ENCODE measurements at regions not wholly inside any gene's neighbourhood (a gene's known extent, or its start where the extent isn't known, plus 50 kb on each side); places are given as distances from the start of the nearest gene placed in this dataset.

DNA sequence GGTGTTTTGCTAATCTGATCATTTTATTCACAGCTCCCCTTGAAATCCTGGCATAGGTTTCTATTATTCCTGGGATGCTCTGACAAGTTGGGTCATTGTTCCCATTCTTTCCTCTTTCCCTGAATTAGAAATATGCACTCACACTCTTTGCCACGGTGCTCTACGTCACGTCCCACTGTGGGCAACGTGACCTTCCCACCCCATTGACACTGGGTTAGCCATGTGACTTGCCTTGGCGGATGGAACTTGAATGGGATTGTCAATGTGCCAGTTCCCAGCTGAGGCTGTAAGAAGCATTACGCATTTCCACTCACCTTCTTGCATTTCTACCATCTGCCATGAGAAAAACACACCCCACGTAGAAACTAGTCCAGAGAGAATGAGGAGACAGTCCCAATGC is 492.4 kb downstream of the SHISA9 start:
- DNase-seq (ENCODE audit: low spot score) (no peak), FAIRE-seq (no peak)

DNA sequence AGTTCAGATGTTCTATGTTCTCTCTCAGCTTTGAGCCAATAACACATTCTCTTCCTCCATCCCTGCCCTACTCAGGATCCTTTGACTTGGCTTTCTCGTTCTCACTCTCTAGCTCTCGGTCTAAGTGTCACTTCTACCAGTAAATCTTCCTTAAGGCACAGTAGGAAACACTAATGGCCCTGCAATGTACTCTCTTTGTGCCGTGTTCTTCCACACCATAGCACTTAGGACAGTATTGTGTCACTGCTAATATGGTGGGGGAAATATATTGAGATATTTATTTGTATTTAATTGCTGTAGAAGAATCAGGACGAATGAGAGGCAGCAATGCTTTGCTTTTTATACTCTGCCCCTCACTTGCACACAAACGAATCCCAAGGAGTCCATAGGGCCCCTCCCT is 493.1 kb downstream of the SHISA9 start:
- no peak for DNase-seq (ENCODE audit: low spot score)

DNA sequence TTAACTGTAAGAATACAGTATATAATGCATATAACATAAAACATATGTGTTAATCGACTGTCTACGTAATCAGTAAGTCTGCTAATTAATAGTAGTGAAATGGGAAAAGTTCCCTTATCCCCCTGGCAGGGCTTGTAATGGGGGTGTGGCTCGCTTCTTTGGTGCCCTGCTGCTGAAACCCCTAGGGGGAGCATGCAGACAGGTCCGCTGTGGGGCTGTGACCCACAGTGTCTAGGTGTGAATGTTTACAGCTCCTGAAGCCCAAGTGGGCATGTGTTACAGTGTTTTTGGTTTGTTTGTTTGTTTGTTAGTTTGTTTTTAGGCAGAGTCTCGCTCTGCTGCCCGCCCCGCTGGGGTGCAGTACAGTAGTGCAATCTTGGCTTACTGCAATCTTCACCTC is 495.7 kb downstream of the SHISA9 start:
- FAIRE-seq, result no peak
- DNase-seq (ENCODE audit: low spot score), result no peak

More for the DNA sequence above, 493.1 kb downstream of the SHISA9 start:
- no peak for FAIRE-seq

DNA sequence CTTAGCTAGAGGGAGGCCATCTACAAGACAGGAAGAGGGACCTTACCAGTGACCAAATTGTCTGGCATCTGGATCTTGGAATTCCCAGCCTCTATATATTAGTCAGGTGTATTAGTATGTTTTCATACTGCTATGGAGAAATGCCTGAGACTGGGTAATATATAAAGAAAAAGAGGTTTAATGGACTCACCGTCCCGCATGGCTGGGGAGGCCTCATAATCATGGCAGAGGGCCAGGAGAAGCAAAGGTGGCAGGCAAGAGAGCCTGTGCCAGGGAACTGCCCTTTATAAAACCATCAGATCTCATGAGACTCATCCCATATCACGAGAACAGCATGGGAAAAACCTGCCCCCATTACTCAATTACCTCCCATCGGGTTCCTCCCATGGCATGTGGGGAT is 500.2 kb downstream of the SHISA9 start:
- DNase-seq (ENCODE audit: low spot score) (peak; percentile 70), FAIRE-seq (peak; percentile 69)

DNA sequence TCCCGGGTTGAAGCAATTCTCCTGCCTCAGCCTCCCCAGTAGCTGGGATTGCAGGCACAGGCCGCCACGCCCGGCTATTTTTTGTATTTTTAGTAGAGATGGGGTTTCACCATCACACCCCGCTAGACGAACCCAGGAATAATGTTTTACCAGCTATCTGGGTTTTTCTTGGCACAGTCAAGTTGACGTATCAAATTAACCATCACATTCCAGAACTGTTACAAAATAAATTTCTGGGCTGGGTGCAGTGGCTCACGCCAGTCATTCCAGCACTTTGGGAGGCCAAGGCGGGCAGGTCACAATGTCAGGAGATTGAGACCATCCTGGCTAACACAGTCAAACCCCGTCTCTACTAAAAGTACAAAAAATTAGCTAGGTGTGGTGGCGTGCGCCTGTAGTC is 501.2 kb downstream of the SHISA9 start:
- FAIRE-seq, result no peak
- peak; percentile 55 for DNase-seq (ENCODE audit: low spot score)

DNA sequence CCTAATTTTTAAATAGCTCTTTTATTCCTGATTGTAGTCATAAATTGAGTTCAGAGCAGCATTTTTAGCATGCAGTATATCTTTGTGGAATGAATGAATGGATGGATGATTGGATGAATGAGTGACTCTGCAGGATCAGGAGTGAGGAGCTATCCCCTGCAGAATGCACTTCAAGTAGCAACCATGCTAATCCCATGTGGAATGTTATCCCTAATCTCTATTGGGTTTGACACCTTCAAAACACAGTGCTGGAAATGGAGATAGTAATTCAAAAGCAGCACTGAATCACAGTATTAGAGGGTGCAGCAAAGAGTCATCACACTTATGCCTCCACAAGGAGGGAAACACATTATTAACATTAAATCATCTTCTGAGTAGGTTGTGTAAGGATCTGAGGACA is 501.9 kb downstream of the SHISA9 start:
- no peak for FAIRE-seq
- DNase-seq (ENCODE audit: low spot score), result no peak

DNA sequence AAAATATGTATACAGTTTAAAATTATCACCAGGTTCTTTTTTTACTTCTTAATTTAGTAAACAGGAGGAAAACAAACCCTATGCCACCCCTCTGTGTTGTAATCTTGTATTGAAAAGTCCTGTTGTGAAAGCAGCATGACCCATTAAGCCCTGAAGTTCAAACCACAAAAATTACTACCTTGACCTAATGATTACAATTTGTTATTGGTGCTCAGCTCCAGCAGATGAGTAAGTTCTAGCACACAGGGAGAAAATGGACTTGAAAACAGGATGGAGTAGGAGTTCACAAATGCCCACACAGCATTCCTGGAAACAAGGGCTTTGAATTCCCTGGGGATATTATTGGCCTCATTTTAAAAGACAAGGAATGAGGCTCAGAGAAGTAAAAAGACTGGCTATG is 505.8 kb upstream of the ERCC4 start:
- no peak for FAIRE-seq

DNA sequence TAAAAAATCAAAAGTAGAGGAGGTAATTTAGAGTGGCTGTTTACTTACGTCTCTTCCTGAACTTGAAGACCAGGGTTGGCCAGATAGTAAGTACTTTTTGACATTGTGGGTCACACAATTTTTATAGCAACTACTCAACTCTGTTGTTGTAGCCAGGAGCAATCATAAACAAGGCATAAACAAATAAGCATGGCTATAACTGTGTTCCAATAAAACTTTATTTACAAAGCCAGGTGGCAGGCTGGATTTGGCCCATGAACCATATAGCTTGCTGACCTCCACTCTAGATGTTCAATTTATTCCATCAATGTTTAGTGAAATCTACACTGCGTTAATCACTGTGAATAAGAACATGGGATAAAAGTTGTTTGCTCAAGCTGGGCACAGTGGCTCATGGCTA is 500.4 kb upstream of the ERCC4 start:
- DNase-seq (ENCODE audit: low spot score) (no peak), FAIRE-seq (no peak)

More for the DNA sequence above, 505.8 kb upstream of the ERCC4 start:
- peak; percentile 12 for DNase-seq (ENCODE audit: low spot score)

DNA sequence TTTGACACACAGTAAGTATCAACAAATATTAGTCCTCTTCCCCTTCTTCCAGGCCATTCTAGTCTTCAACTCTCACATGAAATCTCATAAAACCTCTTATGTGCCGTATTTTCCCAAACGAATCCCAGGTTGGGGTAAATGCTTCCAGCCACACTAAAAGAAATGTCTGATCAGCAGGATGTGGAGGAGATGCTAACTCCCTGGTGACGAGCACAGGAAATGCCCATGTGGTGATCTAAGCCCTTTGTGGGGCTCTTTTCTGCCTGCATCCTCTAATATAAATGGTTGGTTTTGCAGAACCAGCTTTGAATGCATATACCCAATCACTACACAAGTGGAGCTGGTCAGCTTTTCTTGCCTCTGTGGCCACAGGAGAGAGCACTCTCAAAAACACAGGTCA is 498.2 kb upstream of the ERCC4 start:
- FAIRE-seq (no peak), DNase-seq (ENCODE audit: low spot score) (peak; percentile 56)

DNA sequence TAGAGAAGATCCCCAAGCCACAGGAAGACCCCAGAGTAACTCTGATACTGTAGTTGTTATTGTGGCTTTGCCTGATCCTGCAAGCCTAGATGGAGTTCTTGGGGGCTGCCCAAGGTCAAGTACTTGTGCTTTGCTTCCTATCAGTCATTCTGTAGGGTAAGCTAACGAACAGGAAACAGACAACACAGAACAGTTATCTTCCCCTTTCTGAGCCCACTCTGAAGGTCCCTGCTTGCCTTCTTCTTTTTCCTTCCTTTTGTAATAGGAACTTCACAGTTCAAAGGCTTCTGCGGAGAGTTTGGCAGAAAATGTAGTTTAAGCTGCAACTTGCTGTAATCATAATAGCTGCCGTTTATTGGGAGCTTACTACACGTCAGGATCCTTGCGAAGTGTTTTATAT is 494.1 kb upstream of the ERCC4 start:
- no peak for FAIRE-seq
- DNase-seq (ENCODE audit: low spot score), result no peak

DNA sequence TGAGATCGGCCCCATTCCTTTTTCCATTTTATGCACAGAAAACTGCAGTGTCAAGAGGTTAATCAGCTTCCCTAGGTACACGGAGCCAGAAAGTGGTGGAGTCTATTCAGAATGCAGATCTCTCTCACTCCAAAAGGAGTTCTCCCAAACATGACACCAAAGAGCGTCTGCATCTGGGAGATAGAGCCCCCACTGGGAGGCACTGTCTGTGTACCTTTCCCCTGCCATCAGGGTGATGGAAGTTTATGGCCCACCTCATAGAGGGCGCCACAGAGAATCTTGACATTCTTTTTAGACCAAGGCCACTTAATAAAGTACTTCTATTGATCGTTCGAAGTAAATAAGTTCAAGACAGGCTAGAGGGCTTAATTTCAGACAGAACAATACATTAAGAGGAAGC is 493.7 kb upstream of the ERCC4 start:
- FAIRE-seq (no peak), DNase-seq (ENCODE audit: low spot score) (no peak)

DNA sequence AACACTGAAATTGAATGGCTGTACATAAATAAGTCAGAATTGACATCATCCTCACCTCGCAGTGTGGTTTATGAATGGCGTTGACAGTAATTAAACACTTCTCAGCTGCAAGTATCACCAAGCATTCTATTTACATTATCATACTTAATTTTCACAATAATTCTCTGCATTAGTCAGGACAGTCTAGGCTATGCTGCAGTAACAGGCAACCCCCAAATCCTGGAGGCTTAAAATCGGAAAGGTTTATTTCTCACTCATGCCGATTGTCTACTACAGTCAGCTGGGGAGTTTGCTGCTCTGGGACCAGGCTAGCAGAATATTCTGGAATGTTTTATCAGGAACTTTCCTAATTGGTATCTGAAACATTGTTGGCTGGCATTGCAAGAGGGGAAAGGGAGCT is 493.2 kb upstream of the ERCC4 start:
- DNase-seq (ENCODE audit: low spot score) (no peak), FAIRE-seq (no peak)

DNA sequence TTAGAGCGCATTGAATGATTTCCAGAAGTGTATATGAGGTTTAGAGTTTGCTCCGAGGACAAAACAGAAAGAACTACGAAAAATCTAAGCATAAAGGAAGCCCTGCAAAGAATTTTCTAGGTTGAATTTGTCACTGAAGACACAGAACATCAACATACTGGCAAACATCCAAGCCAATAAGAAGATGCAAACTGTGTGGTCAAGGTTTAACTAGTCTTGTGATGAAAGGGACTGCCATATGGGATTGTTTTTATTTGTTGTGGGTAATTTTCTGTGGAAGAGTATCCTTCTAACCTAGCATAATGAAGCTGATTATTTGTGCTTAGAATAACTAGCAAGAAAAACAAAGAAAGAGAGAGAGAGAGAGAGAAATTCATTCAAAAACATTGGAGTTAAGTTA is 492.0 kb upstream of the ERCC4 start:
- no peak for DNase-seq (ENCODE audit: low spot score)
- no peak for FAIRE-seq

DNA sequence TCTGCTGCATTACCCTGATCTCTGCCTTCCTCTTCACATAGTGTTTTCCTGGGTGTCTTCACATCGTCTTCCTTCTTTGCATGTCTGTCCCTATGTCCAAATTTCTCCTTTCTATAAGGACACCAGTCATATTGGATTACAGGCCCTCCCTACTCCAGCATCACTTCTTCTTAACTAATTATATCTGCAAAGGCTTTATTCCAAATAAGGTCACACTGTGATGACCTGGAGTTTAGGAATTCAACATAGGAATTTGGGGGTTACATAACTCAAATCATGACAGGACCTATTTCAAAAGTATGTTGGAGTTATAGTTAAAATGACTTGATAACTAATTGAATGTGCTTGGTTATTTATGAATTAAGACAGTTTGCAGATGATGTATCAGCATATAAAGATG is 490.5 kb upstream of the ERCC4 start:
- no peak for FAIRE-seq
- peak; percentile 22 for DNase-seq (ENCODE audit: low spot score)

DNA sequence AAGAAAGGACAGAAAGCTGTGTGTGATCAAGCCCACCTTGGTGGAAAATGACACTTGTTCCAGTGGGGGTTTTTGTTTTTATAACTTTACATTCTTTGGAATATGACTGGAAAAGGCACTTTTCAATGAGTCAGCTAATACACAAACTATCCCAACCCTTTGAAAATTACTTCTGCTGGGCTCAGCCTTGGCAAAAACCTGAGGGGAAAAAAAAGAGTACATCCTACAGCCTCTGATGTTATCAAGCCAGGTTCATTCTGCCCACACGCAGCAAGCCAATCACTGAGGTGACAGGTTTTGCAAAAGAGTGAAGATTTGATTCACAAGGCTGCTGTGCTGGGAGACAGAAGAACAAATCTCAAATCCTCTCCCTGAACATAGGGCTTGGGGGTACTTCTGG is 484.5 kb upstream of the ERCC4 start:
- DNase-seq (ENCODE audit: low spot score) (peak; percentile 43), FAIRE-seq (no peak)

DNA sequence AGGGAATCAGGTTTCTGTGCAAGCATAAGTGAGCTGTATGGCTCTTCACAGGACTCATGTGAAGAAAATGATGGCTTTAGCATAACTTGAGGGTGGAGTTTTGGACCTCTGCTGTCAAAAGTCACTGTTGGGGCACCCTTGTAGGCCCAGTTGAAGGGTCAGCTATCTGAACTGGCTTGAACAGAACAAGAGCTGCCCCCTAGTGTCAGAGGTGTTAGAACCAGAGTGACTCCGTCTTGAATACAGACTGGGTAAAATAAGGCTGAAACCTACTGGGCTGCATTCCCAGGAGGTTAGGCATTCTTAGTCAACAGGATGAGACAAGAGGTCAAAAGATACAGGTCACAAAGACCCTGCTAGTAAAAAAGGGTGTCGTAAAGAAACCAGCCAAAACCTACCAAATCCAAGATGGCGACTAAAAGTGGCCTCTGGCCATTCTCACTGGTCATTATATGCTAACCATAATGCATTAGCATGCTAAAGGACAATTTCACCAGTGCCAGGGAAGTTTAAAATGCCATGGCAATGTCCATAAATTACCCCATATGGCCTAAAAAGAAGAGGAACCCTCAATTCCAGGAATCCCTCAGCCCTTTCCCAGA is 484.0 kb upstream of the ERCC4 start:
- peak; percentile 70 for DNase-seq (ENCODE audit: low spot score)
- FAIRE-seq, result no peak

DNA sequence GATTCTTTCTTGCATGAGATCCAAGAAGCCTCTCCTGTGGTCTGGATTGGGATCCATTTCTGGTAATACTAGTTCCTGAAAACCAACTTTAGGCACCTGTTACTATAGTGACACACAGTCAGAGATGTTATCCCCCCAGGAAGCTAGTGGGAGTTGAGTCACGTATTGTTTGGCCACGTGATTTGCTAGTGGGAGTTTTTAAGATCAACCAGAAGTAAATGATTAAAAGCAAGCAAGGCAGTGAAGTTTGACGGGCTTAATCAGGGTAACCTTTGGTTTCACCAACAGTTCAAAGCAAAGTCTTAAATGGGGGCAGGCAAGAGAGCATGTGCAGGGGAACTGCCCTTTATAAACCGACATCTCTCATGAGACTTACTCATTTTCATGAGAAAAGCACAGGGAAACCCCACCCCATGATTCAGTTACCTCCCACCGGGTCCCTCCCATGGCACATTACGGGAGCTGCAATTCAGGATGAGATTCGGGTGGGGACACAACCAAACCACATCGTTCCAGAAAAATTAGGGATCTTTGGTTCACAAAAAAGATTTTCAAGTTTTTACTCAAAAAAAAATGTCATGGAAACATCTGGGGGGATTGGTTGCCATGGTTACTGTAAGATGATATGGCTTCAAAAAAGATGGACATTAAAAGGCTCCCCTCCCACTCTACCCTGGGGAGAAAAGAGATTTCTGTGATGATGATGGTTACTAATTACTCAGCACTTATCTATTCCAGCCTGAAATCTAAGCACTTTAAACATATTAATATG is 483.1 kb upstream of the ERCC4 start:
- DNase-seq (ENCODE audit: low spot score), result peak; percentile 99
- peak; percentile 99 for FAIRE-seq

DNA sequence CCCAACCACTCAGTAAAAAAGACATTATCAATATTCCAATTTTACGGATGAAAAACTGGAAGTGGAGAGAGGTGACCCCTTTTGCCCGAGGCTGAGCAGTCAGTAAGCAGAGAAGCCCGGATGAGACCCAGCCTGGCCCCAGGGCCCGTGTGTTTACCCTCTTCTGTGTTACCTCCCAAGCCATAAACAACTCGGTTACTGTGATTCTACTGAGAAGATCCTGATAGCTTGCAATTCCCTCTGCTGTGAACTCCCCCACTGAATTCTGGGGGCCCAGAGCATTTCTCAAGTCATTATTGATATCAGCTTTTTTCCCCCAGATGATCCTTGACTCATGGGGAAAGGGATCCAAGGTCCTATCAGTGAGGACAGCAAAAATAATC is 482.6 kb upstream of the ERCC4 start:
- FAIRE-seq, result no peak

DNA sequence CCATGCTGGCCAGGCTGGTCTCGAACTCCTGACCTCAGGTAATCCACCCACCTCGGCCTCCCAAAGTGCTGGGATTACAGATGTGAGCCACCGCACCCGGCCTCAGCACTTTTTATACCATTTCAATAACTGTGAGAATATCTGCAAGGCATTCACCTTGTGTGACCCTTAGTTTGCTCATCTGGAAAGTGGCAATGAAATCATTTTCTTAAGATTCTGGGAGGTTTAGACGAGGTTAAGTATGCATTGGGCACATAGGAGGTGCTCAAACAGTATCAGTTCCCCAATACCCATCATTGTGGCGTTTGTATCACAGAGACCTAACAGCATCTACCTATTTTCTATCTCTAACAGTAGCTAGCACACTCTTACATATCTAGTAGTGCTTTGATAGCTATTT is 481.9 kb upstream of the ERCC4 start:
- FAIRE-seq, result no peak
- DNase-seq (ENCODE audit: low spot score), result no peak

More for the DNA sequence above, 482.6 kb upstream of the ERCC4 start:
- DNase-seq (ENCODE audit: low spot score), result no peak

DNA sequence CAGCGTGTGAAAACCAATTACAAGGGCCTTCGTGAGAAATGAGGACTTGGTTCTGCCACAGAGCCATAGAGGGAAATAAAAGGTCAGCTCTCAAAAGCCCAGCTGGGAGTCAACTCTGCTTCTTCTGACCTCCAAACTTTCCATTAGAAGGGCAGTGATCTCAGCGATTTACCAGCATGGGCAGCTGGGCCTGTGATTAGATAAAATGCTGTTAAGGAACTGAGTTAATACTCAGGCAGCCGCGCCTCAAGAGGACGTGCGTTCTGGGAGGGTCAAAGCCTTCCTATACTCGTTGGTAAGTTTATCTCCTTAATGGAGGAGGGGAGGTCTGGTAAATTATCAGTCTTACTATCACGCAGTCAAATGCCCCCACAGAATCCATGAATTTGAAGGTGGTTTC is 480.2 kb upstream of the ERCC4 start:
- no peak for FAIRE-seq

DNA sequence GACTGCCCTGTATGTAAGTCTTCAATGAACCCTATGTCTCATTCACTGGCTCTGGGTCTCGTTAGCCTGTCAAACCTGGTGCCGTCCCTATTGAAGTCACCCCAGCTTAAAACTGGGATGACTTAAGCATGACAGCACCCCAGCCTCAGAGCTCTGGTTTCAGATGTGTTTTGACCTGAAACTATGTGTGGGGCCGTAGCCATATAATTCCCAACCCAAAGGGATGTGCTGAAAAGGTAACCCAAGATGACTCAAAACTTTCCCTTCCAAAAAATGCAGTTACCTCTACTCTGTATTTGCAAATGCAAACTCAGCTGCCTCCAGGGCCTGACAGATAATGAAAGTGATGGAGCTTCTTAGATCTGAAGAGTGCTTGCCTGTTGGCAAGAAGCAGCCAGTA is 478.3 kb upstream of the ERCC4 start:
- DNase-seq (ENCODE audit: low spot score) (no peak), FAIRE-seq (no peak)

More for the DNA sequence above, 480.2 kb upstream of the ERCC4 start:
- no peak for DNase-seq (ENCODE audit: low spot score)

DNA sequence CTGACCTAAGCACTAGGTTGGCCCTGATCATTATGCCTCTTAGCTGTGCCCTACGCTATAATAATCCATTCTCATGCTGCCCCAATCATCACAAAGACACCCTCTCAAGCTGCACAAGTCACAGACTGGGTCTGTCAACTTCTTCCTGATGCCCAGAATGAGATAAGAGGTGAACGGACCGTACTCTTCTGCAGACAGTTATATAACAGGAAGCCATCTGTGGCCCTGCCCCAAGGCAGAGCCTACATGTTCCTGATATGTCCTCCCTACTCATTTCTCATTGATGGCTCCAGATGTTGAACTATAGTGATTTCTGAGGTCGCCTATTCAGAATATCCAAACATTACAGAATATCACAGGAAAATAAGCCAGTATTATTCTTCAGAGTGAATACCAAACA is 471.6 kb upstream of the ERCC4 start:
- DNase-seq (ENCODE audit: low spot score), result no peak
- no peak for FAIRE-seq

DNA sequence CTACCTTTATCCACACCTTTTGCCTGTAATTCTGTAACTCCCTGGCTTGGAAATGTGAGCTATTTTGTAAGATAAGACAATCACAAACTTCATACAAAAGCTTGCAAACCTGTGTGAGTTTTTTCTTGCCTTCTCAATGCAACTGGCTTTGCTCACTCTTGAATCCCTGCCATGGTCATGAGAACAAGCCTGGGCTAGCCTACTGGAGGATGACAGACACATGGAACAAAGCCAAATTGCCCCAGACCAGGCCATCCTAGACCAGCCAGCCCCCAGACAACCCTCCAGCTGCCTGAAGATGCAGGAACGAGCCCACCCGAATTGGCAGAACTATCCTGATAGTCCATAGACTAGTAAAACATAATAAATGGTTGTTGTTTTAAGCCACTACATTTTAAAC is 466.6 kb upstream of the ERCC4 start:
- FAIRE-seq, result no peak
- DNase-seq (ENCODE audit: low spot score), result peak; percentile 21
